Endodermal cell (in vitro differentiated cells): ENCODE measurements at regions not wholly inside any gene's neighbourhood (a gene's known extent, or its start where the extent isn't known, plus 50 kb on each side); places are given as distances from the start of the nearest gene placed in this dataset.

Experiments used
- DNase-seq: peaks from one replicate; pipeline ENCODE4 v3.0.0-alpha.2; 2017
- H3K27ac ChIP-seq: 2 replicates; pipeline ENCODE4 v1.5.1; 2013; ENCODE audit warnings: mild to moderate bottlenecking, low read depth, low read length, moderate library complexity
- H3K27me3 ChIP-seq: 2 replicates; pipeline ENCODE4 v1.6.1; 2013; ENCODE audit warnings: mild to moderate bottlenecking, low read length, moderate library complexity; ENCODE audit not compliant: insufficient read depth, control insufficient read depth, poor library complexity, severe bottlenecking
- H3K36me3 ChIP-seq: 2 replicates; pipeline ENCODE4 v1.7.0; 2013; ENCODE audit warnings: mild to moderate bottlenecking, low read length, moderate library complexity; ENCODE audit not compliant: control insufficient read depth, insufficient read depth
- H3K4me1 ChIP-seq: one replicate; pipeline ENCODE4 v1.7.0; 2013; ENCODE audit warnings: low read length; ENCODE audit not compliant: control insufficient read depth, insufficient read depth
- H3K4me3 ChIP-seq: 2 replicates; pipeline ENCODE4 v1.5.1; 2013; ENCODE audit warnings: mild to moderate bottlenecking, low read length, moderate library complexity
- H3K9ac ChIP-seq: 2 replicates; pipeline ENCODE4 v1.6.1; 2013; ENCODE audit warnings: mild to moderate bottlenecking, low read length, moderate library complexity; ENCODE audit not compliant: poor library complexity, severe bottlenecking; ENCODE audit errors: extremely low read depth
- H3K9me3 ChIP-seq: 2 replicates; pipeline ENCODE4 v1.6.1; 2013; ENCODE audit warnings: mild to moderate bottlenecking, low read length, moderate library complexity; ENCODE audit not compliant: control insufficient read depth
- H3K27ac Mint-ChIP-seq: 2 replicates; pipeline ENCODE4 v1.8.0; 2020; ENCODE audit warnings: mixed read lengths
- H3K27me3 Mint-ChIP-seq: 2 replicates; pipeline ENCODE4 v1.8.0; 2021; ENCODE audit warnings: mild to moderate bottlenecking, mixed read lengths; ENCODE audit not compliant: insufficient read depth
- H3K36me3 Mint-ChIP-seq: 2 replicates; pipeline ENCODE4 v1.8.0; 2020; ENCODE audit warnings: low read depth, mixed read lengths
- H3K4me1 Mint-ChIP-seq: 2 replicates; pipeline ENCODE4 v1.8.0; 2020; ENCODE audit warnings: mixed read lengths
- H3K4me3 Mint-ChIP-seq: 2 replicates; pipeline ENCODE4 v1.8.0; 2020; ENCODE audit warnings: mild to moderate bottlenecking, moderate library complexity, mixed read lengths
- H3K9me3 Mint-ChIP-seq: 2 replicates; pipeline ENCODE4 v1.8.0; 2020; ENCODE audit warnings: mild to moderate bottlenecking, mixed read lengths
- WGBS, 2 experiments: methylation state at CpG; one replicate each; pipeline versions ENCODE4 v1.1.5 to v1.1.7; 2013; ENCODE audit warnings: missing lambda C conversion rate in 2 of 2, mixed read lengths in 1 of 2; ENCODE audit not compliant: insufficient coverage in 1 of 2, insufficient read length in 1 of 2; 5-methylcytosine and 5-hydroxymethylcytosine counted together
- TF ChIP-seq, protein P1 (sequence below): fragments of 200-600 bp; sonication (generic); conservative IDR thresholded peaks from 2 replicates; pipeline ENCODE4 v1.5.0; 2021; ENCODE audit warnings: antibody characterized with exemption, mild to moderate bottlenecking

DNA sequence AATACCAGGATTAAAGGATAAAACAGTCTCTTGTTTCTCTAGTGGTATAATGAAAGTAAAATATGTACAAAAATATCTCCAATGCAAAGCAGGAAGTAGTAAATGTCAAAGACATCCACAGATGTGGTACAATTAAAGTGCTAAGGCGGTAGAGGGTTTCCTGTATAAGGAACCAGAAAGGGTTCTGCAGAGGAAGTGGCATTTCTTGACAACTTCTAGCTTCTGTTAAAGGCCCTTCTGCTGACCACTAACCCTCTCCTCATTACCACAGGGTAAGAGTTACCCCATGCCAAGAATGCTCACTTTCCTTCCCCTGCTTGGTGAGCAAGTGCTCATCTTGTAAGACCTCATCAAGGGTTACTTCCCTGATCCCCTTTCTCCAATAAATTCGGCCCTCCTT, 883.6 kb upstream of the NR2F2 start:
- no peak for DNase-seq
- 86% methylated on average over 2 of the region's 2 CpGs; no CpG with 5 or more reads in 1 of the 2 experiments for WGBS, 2 experiments
- TF ChIP-seq, protein P1, sequence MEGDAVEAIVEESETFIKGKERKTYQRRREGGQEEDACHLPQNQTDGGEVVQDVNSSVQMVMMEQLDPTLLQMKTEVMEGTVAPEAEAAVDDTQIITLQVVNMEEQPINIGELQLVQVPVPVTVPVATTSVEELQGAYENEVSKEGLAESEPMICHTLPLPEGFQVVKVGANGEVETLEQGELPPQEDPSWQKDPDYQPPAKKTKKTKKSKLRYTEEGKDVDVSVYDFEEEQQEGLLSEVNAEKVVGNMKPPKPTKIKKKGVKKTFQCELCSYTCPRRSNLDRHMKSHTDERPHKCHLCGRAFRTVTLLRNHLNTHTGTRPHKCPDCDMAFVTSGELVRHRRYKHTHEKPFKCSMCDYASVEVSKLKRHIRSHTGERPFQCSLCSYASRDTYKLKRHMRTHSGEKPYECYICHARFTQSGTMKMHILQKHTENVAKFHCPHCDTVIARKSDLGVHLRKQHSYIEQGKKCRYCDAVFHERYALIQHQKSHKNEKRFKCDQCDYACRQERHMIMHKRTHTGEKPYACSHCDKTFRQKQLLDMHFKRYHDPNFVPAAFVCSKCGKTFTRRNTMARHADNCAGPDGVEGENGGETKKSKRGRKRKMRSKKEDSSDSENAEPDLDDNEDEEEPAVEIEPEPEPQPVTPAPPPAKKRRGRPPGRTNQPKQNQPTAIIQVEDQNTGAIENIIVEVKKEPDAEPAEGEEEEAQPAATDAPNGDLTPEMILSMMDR: no peak

DNA sequence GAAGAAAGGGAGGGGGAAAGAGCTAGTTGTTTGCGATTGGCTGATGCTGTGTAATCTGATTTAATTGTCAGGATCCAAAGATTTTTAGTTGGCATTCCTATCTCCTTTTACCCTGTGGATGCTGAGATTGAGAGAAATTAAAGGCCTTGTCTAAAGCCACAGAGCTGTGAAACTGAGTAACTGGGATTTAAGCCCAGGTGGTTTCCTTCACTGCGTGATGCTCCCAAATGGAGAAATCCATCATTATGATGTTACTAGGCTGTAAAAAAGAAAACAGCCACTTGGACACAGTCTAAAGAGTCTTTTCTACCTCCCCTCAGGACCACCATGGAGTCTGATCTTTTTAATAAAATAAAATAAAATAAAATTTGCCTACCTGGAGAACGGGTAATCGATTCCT, 883.0 kb upstream of the NR2F2 start:
- Mint-ChIP-seq H3K27me3 (peaks cover 2% of the 10 kb centered on the region), H3K27ac (no peak overlapping the region), H3K4me3 (no peak overlapping the region), H3K4me1 (peaks cover 3% of the 10 kb centered on the region), H3K36me3 (no peaks in the 10 kb centered on the region), H3K9me3 (no peaks in the 10 kb centered on the region)
- Histone ChIP-seq H3K36me3 (no peaks in the 10 kb centered on the region), H3K27me3 (peaks cover 14% of the 10 kb centered on the region), H3K27ac (no peak overlapping the region), H3K4me3 (no peak overlapping the region), H3K4me1 (no peaks in the 10 kb centered on the region), H3K9me3 (no peaks in the 10 kb centered on the region), H3K9ac (no peak overlapping the region)
- WGBS, 2 experiments: 95 to 100% methylated on average over 1 to 4 of the region's 4 CpGs
- no peak for DNase-seq
- TF ChIP-seq, protein P1: no peak

More for the DNA sequence above, 883.6 kb upstream of the NR2F2 start:
- Mint-ChIP-seq H3K36me3 (no peaks in the 10 kb centered on the region), H3K4me1 (peaks cover 3% of the 10 kb centered on the region), H3K27ac (no peak overlapping the region), H3K4me3 (no peak overlapping the region), H3K27me3 (peaks cover 2% of the 10 kb centered on the region), H3K9me3 (no peaks in the 10 kb centered on the region)
- no peaks in the 10 kb centered on the region for H3K9me3 ChIP-seq
- no peak overlapping the region for H3K27ac ChIP-seq
- H3K27me3 ChIP-seq: peaks cover 20% of the 10 kb centered on the region
- H3K36me3 ChIP-seq: no peaks in the 10 kb centered on the region
- H3K4me3 ChIP-seq: no peak overlapping the region
- no peak overlapping the region for H3K9ac ChIP-seq
- H3K4me1 ChIP-seq: no peaks in the 10 kb centered on the region

DNA sequence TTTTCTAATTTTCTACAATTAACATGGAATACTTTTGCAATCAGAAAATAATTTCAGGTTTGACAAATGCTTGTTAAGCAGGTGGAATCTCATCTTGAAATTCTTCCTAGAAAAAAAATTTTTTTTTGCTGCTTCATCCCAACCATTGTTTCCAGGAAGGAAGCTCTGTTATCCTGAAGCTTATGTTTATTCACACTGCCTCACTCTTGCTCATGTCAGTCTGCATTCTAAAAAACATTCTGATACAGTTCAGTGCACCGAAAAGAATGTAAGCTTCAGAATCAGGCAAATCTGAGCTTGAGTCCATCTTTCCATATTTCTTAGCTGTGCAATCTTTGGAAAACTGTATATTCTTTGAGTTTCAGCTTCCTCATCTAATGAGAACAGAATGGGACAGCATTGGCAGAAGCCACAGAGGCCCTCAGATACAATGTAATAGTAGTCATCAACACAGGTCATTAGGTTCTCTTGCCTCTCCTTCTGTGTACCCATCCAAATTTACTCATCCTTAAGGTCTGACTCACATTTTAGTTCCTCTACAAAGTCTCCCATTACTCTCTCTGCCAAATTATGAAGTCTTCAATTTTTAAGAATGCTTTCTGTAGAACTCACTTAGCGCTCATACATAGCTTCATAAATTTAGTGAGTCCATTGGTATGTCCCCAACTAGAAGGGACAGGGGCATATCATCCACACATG, 881.8 kb upstream of the NR2F2 start:
- H3K36me3 ChIP-seq: no peaks in the 10 kb centered on the region
- H3K4me3 ChIP-seq: no peak overlapping the region
- TF ChIP-seq, protein P1: no peak
- H3K9ac ChIP-seq: no peak overlapping the region
- H3K27me3 Mint-ChIP-seq: peaks cover under 1% of the 10 kb centered on the region
- DNase-seq: no peak
- H3K4me1 ChIP-seq: no peaks in the 10 kb centered on the region
- H3K9me3 ChIP-seq: no peaks in the 10 kb centered on the region
- H3K27ac Mint-ChIP-seq: no peak overlapping the region
- peaks cover 3% of the 10 kb centered on the region for H3K4me1 Mint-ChIP-seq
- no peak overlapping the region for H3K4me3 Mint-ChIP-seq
- H3K27me3 ChIP-seq: peaks cover 2% of the 10 kb centered on the region
- no peak overlapping the region for H3K27ac ChIP-seq
- H3K9me3 Mint-ChIP-seq: no peaks in the 10 kb centered on the region
- no peaks in the 10 kb centered on the region for H3K36me3 Mint-ChIP-seq
- 91 to 93% methylated on average over 2 of the region's 2 CpGs for WGBS, 2 experiments
